Stomach (tissue), 8 donors: ENCODE measurements at regions not wholly inside any gene's neighbourhood (a gene's known extent, or its start where the extent isn't known, plus 50 kb on each side); places are given as distances from the start of the nearest gene placed in this dataset.
A peak's percentile ranks its signal among the peaks of the same experiment; 100 is the strongest.

Experiments
- DNase-seq, 2 donors: peaks; one replicate each; pipeline versions ENCODE4 v3.0.0 to v3.0.0-alpha.2; 2013 to 2019
- H3K27ac ChIP-seq, 5 donors: fragments of 200-600 bp in 4 of 5; sonication (generic) in 4 of 5; one replicate each; pipeline ENCODE4 v1.5.1; 2013 to 2019; ENCODE audit warnings: mild to moderate bottlenecking in 1 of 5, moderate library complexity in 1 of 5
- H3K27me3 ChIP-seq, 3 donors: fragments of 200-600 bp; sonication (generic); one replicate each; pipeline ENCODE4 v1.5.1; 2017 to 2019; ENCODE audit warnings: mixed run types in 1 of 3
- H3K36me3 ChIP-seq, 4 donors: fragments of 200-600 bp; sonication (generic); 1 replicate in 3 of 4; 2 replicates in 1 of 4; pipeline ENCODE4 v1.5.1; 2016 to 2019
- H3K4me1 ChIP-seq, 4 donors: fragments of 200-600 bp; sonication (generic); one replicate each; pipeline ENCODE4 v1.5.1; 2016 to 2019
- H3K4me3 ChIP-seq, 4 donors: fragments of 200-600 bp; sonication (generic) in 3 of 4; one replicate each; pipeline ENCODE4 v1.5.1; 2016 to 2019; ENCODE audit warnings: mild to moderate bottlenecking in 1 of 4
- H3K9me3 ChIP-seq, 4 donors: fragments of 200-600 bp; sonication (generic); one replicate each; pipeline ENCODE4 v1.5.1; 2016 to 2019
- CTCF ChIP-seq, 7 experiments: fragments of 450-650 bp in 4 of 7; fragments of 200-600 bp in 3 of 7; sonication (generic) in 3 of 7; IDR thresholded peaks; one replicate each; pipeline ENCODE4 v1.5.1; 2016 to 2019; ENCODE audit warnings: antibody characterized with exemption in 7 of 7, control low read depth in 2 of 7, mild to moderate bottlenecking in 1 of 7
- EP300 ChIP-seq: sonication (generic); formaldehyde crosslinking; IDR thresholded peaks from one replicate; pipeline ENCODE4 v1.6.1; 2017; ENCODE audit warnings: antibody characterized with exemption
- POLR2A ChIP-seq, 4 donors: fragments of 450-650 bp; IDR thresholded peaks; one replicate each; pipeline ENCODE4 v1.6.1; 2016; ENCODE audit warnings: antibody characterized with exemption in 4 of 4, control low read depth in 2 of 4, mild to moderate bottlenecking in 1 of 4, moderate library complexity in 1 of 4
- POLR2AphosphoS5 ChIP-seq, 3 donors: sonication (generic); formaldehyde crosslinking; IDR thresholded peaks; one replicate each; pipeline ENCODE4 v1.6.1; 2016; ENCODE audit warnings: antibody characterized with exemption in 3 of 3
- WGBS, 5 donors: extraction: QIAGEN DNeasy Blood & Tissue Kit in 3 of 5; methylation state at CpG; one replicate each; pipeline versions ENCODE4 v1.1.5 to v1.1.7; 2013 to 2018; 5-methylcytosine and 5-hydroxymethylcytosine counted together
- intact Hi-C: fragments of 100-400 bp; cut with DNase I; formaldehyde crosslinking; loops from one replicate; pipeline ENCODE4 v1.15.1; 2023; ENCODE audit warnings: low total_unique reads
- donor health status: healthy with polysubstance abuse.
- donor health status: Bipolar disorder and iron deficiency.
- donor health status: healthy.

GRCh38 chr1:217189362-217189761, 441.5 kb downstream of the GPATCH2 start:
- intact Hi-C loops: no loop called here

GRCh38 chr1:217188280-217189237, 442.3 kb downstream of the GPATCH2 start:
- H3K4me1 ChIP-seq: no peaks in the 10 kb centered on the region
- H3K4me3 ChIP-seq: no peak overlapping the region
- peak in 1 of 2 donors; percentile 70 for DNase-seq
- H3K36me3 ChIP-seq: no peaks in the 10 kb centered on the region
- peaks cover 0 to 4% (median 0%) of the 10 kb centered on the region in 4 donors for H3K9me3 ChIP-seq
- TF ChIP-seq POLR2A (IDR thresholded peaks at IDR 0.05) (no peak), EP300 (no peak), CTCF (IDR thresholded peaks at IDR 0.05) (no peak), POLR2AphosphoS5 (IDR thresholded peaks at IDR 0.05) (no peak)
- whole genome bisulfite sequencing, 5 donors: 59 to 73% (median 66%) methylated on average over 7 of the region's 7 CpGs
- intact Hi-C loops: no loop called here
- H3K27me3 ChIP-seq: no peaks in the 10 kb centered on the region
- H3K27ac ChIP-seq: no peak overlapping the region

More at GRCh38 chr1:217189362-217189761, 441.5 kb downstream of the GPATCH2 start:
- no peak overlapping the region for H3K4me3 ChIP-seq
- no peaks in the 10 kb centered on the region for H3K27me3 ChIP-seq
- TF ChIP-seq POLR2AphosphoS5 (IDR thresholded peaks at IDR 0.05): no peak
- no peak for TF ChIP-seq CTCF (IDR thresholded peaks at IDR 0.05)
- TF ChIP-seq POLR2A (IDR thresholded peaks at IDR 0.05): no peak
- no peak for TF ChIP-seq EP300
- H3K4me1 ChIP-seq: no peaks in the 10 kb centered on the region
- peaks cover 0 to 4% (median 0%) of the 10 kb centered on the region in 4 donors for H3K9me3 ChIP-seq
- 84 to 91% (median 85%) methylated on average over 1 of the region's 1 CpG for WGBS, 5 donors
- no peak overlapping the region for H3K27ac ChIP-seq
- no peak for DNase-seq
- H3K36me3 ChIP-seq: no peaks in the 10 kb centered on the region

- intact Hi-C loops: no loop called here
Observed at GRCh38 chr1:217186664-217187063, 444.2 kb downstream of the GPATCH2 start.

GRCh38 chr1:217184854-217185253, 446.0 kb downstream of the GPATCH2 start:
- no peaks in the 10 kb centered on the region for H3K4me1 ChIP-seq
- 28 to 61% (median 36%) methylated on average over 2 of the region's 2 CpGs for WGBS, 5 donors
- H3K36me3 ChIP-seq: no peaks in the 10 kb centered on the region
- no peak overlapping the region for H3K4me3 ChIP-seq
- intact Hi-C loops: no loop called here
- no peak overlapping the region for H3K27ac ChIP-seq
- DNase-seq: no peak
- TF ChIP-seq POLR2AphosphoS5 (IDR thresholded peaks at IDR 0.05): no peak
- no peak for TF ChIP-seq POLR2A (IDR thresholded peaks at IDR 0.05)
- TF ChIP-seq EP300: no peak
- H3K9me3 ChIP-seq: peaks cover 0 to 4% (median 0%) of the 10 kb centered on the region in 4 donors
- H3K27me3 ChIP-seq: no peaks in the 10 kb centered on the region

More at GRCh38 chr1:217186664-217187063, 444.2 kb downstream of the GPATCH2 start:
- Histone ChIP-seq H3K27me3 (no peaks in the 10 kb centered on the region), H3K27ac (no peak overlapping the region), H3K9me3 (peaks cover 0 to 4% (median 0%) of the 10 kb centered on the region in 4 donors), H3K4me1 (no peaks in the 10 kb centered on the region), H3K36me3 (no peaks in the 10 kb centered on the region), H3K4me3 (no peak overlapping the region)
- no peak for DNase-seq
- TF ChIP-seq POLR2AphosphoS5 (IDR thresholded peaks at IDR 0.05): no peak

- WGBS, 5 donors: 89 to 96% (median 93%) methylated on average over 6 of the region's 6 CpGs
- TF ChIP-seq CTCF (IDR thresholded peaks at IDR 0.05) (no peak), EP300 (no peak), POLR2AphosphoS5 (IDR thresholded peaks at IDR 0.05) (no peak), POLR2A (IDR thresholded peaks at IDR 0.05) (no peak)
- Histone ChIP-seq H3K9me3 (peaks cover 0 to 4% (median 0%) of the 10 kb centered on the region in 4 donors), H3K4me3 (no peak overlapping the region), H3K27ac (no peak overlapping the region), H3K4me1 (no peaks in the 10 kb centered on the region), H3K27me3 (no peaks in the 10 kb centered on the region), H3K36me3 (no peaks in the 10 kb centered on the region)
- intact Hi-C loops: no loop called here
- no peak for DNase-seq
Observed at GRCh38 chr1:217182992-217183391, 447.9 kb downstream of the GPATCH2 start.
